ENCODE measurements at regions not wholly inside any gene's neighbourhood (a gene's known extent, or its start where the extent isn't known, plus 50 kb on each side); places are given as distances from the start of the nearest gene placed in this dataset.

DNA sequence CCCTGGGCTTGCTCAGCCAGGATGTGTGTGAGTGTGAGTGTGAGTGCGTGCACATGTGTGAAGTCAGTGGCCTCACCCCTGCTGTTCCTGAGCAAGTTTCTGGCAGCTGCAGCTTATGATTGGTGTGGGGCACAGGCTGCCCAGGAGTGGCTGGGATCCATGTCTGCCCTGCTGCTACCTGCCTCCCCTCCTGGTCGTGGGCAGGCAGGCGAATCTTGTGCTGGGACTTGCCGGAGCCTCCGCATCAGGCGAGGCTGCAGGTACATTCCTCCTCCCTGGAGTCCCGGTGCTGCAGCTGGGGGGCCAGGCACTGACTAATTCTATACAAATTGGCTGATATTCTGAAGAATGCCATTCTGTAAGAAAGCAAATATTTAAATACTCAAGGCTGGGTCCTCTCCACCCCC is 85.6 kb upstream of the WNT4 start:
- peak overlapping the region; percentile 89; the same call in 1 of the 2 replicates for H2BK20ac ChIP-seq (ENCODE audit: low read length)
- H4K8ac ChIP-seq (ENCODE audit: extremely low read depth, insufficient read depth, low read length) = no peak overlapping the region; the same call in 1 of the 2 replicates
- no peak overlapping the region for H3K9ac ChIP-seq (replicated peaks in 1 of 4; ENCODE audit: extremely low read depth in 1 of 4, low read depth in 3 of 4, low read length in 3 of 4)
- peak overlapping the region; percentile 0 for H2BK120ac ChIP-seq (replicated peaks; ENCODE audit: low read depth, low read length)
- no peaks in the 10 kb centered on the region for H4K20me1 ChIP-seq (replicated peaks in 1 of 2; ENCODE audit: control insufficient read depth in 1 of 2, insufficient read depth in 2 of 2, low read length in 2 of 2)
- ChIA-PET POLR2A (ENCODE audit: partially characterized antibody) (interaction anchor here (1.3 to 1.5 kb wide), 2 partner anchors 8 to 12 kb away, joined by 3 read pairs; no protein-coding TSS in a partner anchor), CTCF (ENCODE audit: partially characterized antibody) (interaction anchor here (0.9 to 2.9 kb wide), 7 partner anchors 10 to 91 kb away, joined by 3 to 12 read pairs (median 5); partner anchors contain the start of gene WNT4)
- peaks cover 3 to 4% of the 10 kb centered on the region in 2 experiments; a peak in 1 of 4 replicates for H3K9me3 ChIP-seq (ENCODE audit: insufficient read depth in 2 of 2, low read depth in 1 of 2, low read length in 1 of 2)
- H3K79me2 ChIP-seq (ENCODE audit: control insufficient read depth in 1 of 2, insufficient read depth in 2 of 2, low read length in 2 of 2) = no peaks in the 10 kb centered on the region
- peak overlapping the region; percentile 56 for H3K18ac ChIP-seq (ENCODE audit: extremely low read depth, low read length)
- H3K4me3 ChIP-seq (ENCODE audit: extremely low read depth in 1 of 4, insufficient read depth in 2 of 4, low read depth in 3 of 4, low read length in 4 of 4) = no peak overlapping the region
- TF ChIP-seq ASH2L (IDR thresholded peaks at IDR 0.05; ENCODE audit: low read length) = peak; percentile 66
- no peak for TF ChIP-seq CHD2 (IDR thresholded peaks at IDR 0.05; ENCODE audit: low read length)
- H3K23ac ChIP-seq (ENCODE audit: insufficient read length) = no peak overlapping the region
- no peak overlapping the region for H3K4me2 ChIP-seq (ENCODE audit: insufficient read depth in 1 of 2, low read depth in 2 of 2, low read length in 2 of 2)
- H4K91ac ChIP-seq (replicated peaks; ENCODE audit: insufficient read length, low read length) = peak overlapping the region; percentile 44
- H2BK5ac ChIP-seq (ENCODE audit: low read depth, low read length) = peak overlapping the region; percentile 56; the same call in 1 of the 2 replicates
- H2AFZ ChIP-seq (ENCODE audit: low read length) = no peak overlapping the region
- DNase-seq (ENCODE audit: low read depth in 1 of 2, low spot score in 2 of 2) (no peak), FAIRE-seq (no peak)
- peaks cover 8% of the 10 kb centered on the region; the same call in 1 of the 2 replicates for H3K23me2 ChIP-seq (ENCODE audit: low read depth, low read length)
- peak overlapping the region; percentile 81; the same call in 1 of the 2 replicates for H2BK15ac ChIP-seq (ENCODE audit: low read length)
- no peak overlapping the region for H3K14ac ChIP-seq (ENCODE audit: insufficient read length)
- WGBS, 2 experiments (ENCODE audit: extremely low coverage in 1 of 2, insufficient coverage in 1 of 2, insufficient read length in 1 of 2, insufficient replicate concordance in 2 of 2, low coverage in 1 of 2, low lambda C conversion rate in 2 of 2, missing lambda C conversion rate in 1 of 2) = 82% methylated on average over 7 of the region's 7 CpGs; no CpG with 5 or more reads in 1 of the 2 experiments
- no peaks in the 10 kb centered on the region for H3K36me3 ChIP-seq (ENCODE audit: control insufficient read depth in 2 of 4, insufficient read depth in 4 of 4, low read length in 3 of 4)
- no peak overlapping the region; the same call in 1 of the 2 replicates for H2AK5ac ChIP-seq (ENCODE audit: low read depth, low read length)
- H3K27ac ChIP-seq (ENCODE audit: low read depth, low read length) = no peak overlapping the region; the same call in 1 of the 2 replicates
- H3K79me1 ChIP-seq (ENCODE audit: low read depth, low read length) = no peaks in the 10 kb centered on the region
- H2BK12ac ChIP-seq (ENCODE audit: low read depth, low read length) = peak overlapping the region; percentile 96; the same call in 1 of the 2 replicates
- H3K56ac ChIP-seq (replicated peaks; ENCODE audit: insufficient read length, low read depth, low read length) = no peak overlapping the region
- H3K27me3 ChIP-seq (replicated peaks in 1 of 4; ENCODE audit: control insufficient read depth in 3 of 4, extremely low read depth in 1 of 4, insufficient read depth in 3 of 4, low read length in 3 of 4) = no peaks in the 10 kb centered on the region; a peak in 1 of 7 replicates
- H3K4me1 ChIP-seq (replicated peaks in 1 of 4; ENCODE audit: control insufficient read depth in 3 of 4, insufficient read depth in 4 of 4, low read length in 3 of 4) = peaks cover 8 to 18% (median 11%) of the 10 kb centered on the region in 4 experiments
- H3K4ac ChIP-seq (replicated peaks; ENCODE audit: insufficient read length, low read depth, low read length) = no peak overlapping the region
- H4K5ac ChIP-seq (ENCODE audit: insufficient read length, low read depth, low read length) = no peak overlapping the region

Data from H1 (cell line).